Lower lobe of right lung (tissue), 2 donors: ENCODE measurements at regions not wholly inside any gene's neighbourhood (a gene's known extent, or its start where the extent isn't known, plus 50 kb on each side); places are given as distances from the start of the nearest gene placed in this dataset.
"Not testable (repeated sequence)": the region's sequence is repeated elsewhere in the genome, so short reads cannot be mapped to it uniquely, and the experiment has no call there.

Source experiments
- ATAC-seq, 2 donors: fragments of 200-7000 bp; cut with Tn5 transposase; one replicate each; pipeline ENCODE4 v1.9.1; 2020 to 2022; ENCODE audit warnings: mild to moderate bottlenecking in 2 of 2, moderate library complexity in 2 of 2
- DNase-seq: peaks from one replicate; pipeline ENCODE4 v3.0.0-alpha.2; 2020
- H3K27ac ChIP-seq: fragments of 200-600 bp; one replicate; pipeline ENCODE4 v1.8.0; 2022
- H3K27me3 ChIP-seq: fragments of 200-600 bp; one replicate; pipeline ENCODE4 v1.8.0; 2022; ENCODE audit warnings: low read depth
- H3K36me3 ChIP-seq: fragments of 200-600 bp; one replicate; pipeline ENCODE4 v1.8.0; 2022; ENCODE audit warnings: mild to moderate bottlenecking
- H3K4me1 ChIP-seq: fragments of 200-600 bp; one replicate; pipeline ENCODE4 v1.8.0; 2022
- H3K4me3 ChIP-seq: fragments of 200-600 bp; one replicate; pipeline ENCODE4 v1.8.0; 2022; ENCODE audit warnings: mild to moderate bottlenecking
- H3K9me3 ChIP-seq: fragments of 200-600 bp; one replicate; pipeline ENCODE4 v1.8.0; 2022
- CTCF ChIP-seq: fragments of 200-600 bp; IDR thresholded peaks from one replicate; pipeline ENCODE4 v1.8.0; 2022; ENCODE audit warnings: antibody characterized with exemption, mild to moderate bottlenecking
- intact Hi-C: fragments of 100-400 bp; cut with DNase I; formaldehyde crosslinking; loops from one replicate; pipeline ENCODE4 v1.11.0; 2022
- donor health status: DM: no; HTN: yes; CAD: no; lungs with severe emphysema.

DNA sequence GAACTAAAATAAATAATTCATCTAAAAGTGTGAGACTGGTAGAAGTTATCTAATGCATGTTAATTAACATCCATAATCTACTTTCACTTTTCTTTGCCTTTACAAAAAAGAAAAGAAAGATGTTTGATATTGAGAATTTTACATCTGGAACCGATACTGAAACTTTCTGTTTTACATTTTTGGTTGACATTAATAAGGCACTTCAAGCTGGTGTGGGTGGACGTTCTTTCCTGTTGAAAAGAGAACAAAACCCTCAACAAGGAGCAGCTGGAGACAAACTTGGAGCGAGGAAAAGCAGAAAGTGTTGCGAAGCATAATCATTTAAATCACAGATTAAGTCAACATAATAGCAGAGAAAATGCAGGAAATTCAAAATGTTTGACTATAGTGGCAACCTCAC, 575.2 kb upstream of the ADGRB3 start:
- Histone ChIP-seq H3K4me1 (no peaks in the 10 kb centered on the region), H3K27ac (no peak overlapping the region), H3K9me3 (no peaks in the 10 kb centered on the region), H3K27me3 (no peaks in the 10 kb centered on the region), H3K36me3 (no peaks in the 10 kb centered on the region), H3K4me3 (no peak overlapping the region)
- intact Hi-C loops = no loop called here
- ATAC-seq (no peak), DNase-seq (no peak)
- TF ChIP-seq CTCF = no peak

GRCh38 chr6:68059261-68059660, 575.8 kb upstream of the ADGRB3 start:
- Histone ChIP-seq H3K27ac (no peak overlapping the region), H3K4me3 (no peak overlapping the region), H3K36me3 (no peaks in the 10 kb centered on the region), H3K4me1 (no peaks in the 10 kb centered on the region), H3K9me3 (no peaks in the 10 kb centered on the region), H3K27me3 (no peaks in the 10 kb centered on the region)
- no peak for ATAC-seq
- no peak for TF ChIP-seq CTCF
- DNase-seq = no peak
- intact Hi-C loops = no loop called here

DNA sequence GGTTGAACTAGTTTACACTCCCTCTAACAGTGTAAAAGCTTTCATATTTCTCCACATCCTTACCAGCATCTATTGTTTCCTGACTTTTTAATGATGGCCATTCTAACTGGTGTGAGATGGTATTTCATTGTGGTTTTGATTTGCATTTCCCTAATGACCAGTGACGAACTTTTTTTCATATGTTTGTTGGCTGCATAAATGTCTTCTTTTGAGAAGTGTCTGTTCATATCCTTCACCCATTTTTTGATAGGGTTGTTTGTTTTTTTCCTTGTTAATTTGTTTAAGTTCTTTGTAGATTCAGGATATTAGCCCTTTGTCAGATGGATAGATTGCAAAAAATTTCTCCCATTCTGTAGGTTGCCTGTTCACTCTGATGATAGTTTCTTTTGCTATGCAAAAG, 578.5 kb upstream of the ADGRB3 start:
- H3K9me3 ChIP-seq, intact Hi-C loops, DNase-seq, H3K4me1 ChIP-seq, ATAC-seq, H3K27ac ChIP-seq, H3K27me3 ChIP-seq, H3K36me3 ChIP-seq, H3K4me3 ChIP-seq: not testable (repeated sequence)

GRCh38 chr6:68054756-68055155, 580.3 kb upstream of the ADGRB3 start:
- ATAC-seq (no peak), DNase-seq (no peak)
- H3K27ac ChIP-seq = no peak overlapping the region
- TF ChIP-seq CTCF = no peak
- H3K4me1 ChIP-seq = no peaks in the 10 kb centered on the region
- no peaks in the 10 kb centered on the region for H3K27me3 ChIP-seq
- H3K4me3 ChIP-seq = no peak overlapping the region
- H3K36me3 ChIP-seq = no peaks in the 10 kb centered on the region
- no peaks in the 10 kb centered on the region for H3K9me3 ChIP-seq
- intact Hi-C loops = no loop called here

- DNase-seq = no peak
- H3K9me3 ChIP-seq = no peaks in the 10 kb centered on the region
- no peaks in the 10 kb centered on the region for H3K4me1 ChIP-seq
- H3K27ac ChIP-seq = no peak overlapping the region
- H3K27me3 ChIP-seq = no peaks in the 10 kb centered on the region
- H3K4me3 ChIP-seq = no peak overlapping the region
- TF ChIP-seq CTCF = no peak
- ATAC-seq = no peak
- no peaks in the 10 kb centered on the region for H3K36me3 ChIP-seq
- intact Hi-C loops = no loop called here
Measured at GRCh38 chr6:68053805-68054373, 581.2 kb upstream of the ADGRB3 start.

DNA sequence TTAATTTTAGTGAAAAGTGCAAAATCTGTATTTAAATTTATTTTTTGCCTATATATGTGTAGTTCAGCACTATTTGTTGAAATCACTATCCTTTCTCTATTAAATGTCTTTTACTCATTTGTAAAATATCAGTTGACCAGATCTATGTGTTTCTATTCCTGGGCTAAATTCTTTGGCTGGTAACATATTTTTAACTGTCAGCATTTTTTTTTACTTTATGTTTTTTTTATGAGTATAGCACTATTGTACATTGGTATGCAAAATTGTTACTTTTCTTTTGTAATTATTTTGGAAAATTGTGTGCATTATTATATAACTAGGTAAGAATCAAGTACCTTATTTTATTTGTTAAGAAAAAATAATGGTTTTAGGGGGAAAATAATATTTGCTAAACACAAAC, 582.8 kb upstream of the ADGRB3 start:
- H3K27ac ChIP-seq = no peak overlapping the region
- H3K27me3 ChIP-seq = no peaks in the 10 kb centered on the region
- no peak overlapping the region for H3K4me3 ChIP-seq
- H3K9me3 ChIP-seq = no peaks in the 10 kb centered on the region
- intact Hi-C loops = no loop called here
- no peaks in the 10 kb centered on the region for H3K4me1 ChIP-seq
- no peak for TF ChIP-seq CTCF
- ATAC-seq = no peak
- H3K36me3 ChIP-seq = no peaks in the 10 kb centered on the region
- DNase-seq = no peak
